ENCODE measurements at regions not wholly inside any gene's neighbourhood (a gene's known extent, or its start where the extent isn't known, plus 50 kb on each side); places are given as distances from the start of the nearest gene placed in this dataset.

DNA sequence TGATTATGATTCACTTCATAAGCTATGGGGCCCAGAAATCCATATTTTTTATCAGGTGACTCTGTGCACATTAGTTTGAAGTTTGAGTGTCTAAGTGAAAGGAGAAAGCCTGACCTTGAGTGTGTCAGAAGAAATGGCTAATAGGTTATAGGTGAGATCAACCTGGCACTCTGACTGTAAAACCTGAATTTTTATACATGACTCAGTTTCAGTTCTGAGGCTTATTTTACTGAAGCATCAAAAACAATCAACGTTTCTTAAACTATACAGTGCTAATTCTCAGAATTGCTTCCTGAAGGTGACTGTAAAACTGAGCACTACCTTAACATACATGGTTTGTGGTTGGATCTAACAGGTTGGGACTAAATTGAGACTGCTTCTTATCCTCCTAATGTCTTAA lies 159.4 kb upstream of the AHR start:
- no peak overlapping the region for H3K4me3 ChIP-seq (ENCODE audit: low read length)
- no peak for TF ChIP-seq CTCF (conservative IDR thresholded peaks at IDR 0.05; ENCODE audit: low read depth, low read length)

GRCh38 chr7:17140406-17140805 lies 158.0 kb upstream of the AHR start:
- TF ChIP-seq CTCF (conservative IDR thresholded peaks at IDR 0.05; ENCODE audit: low read depth, low read length), result no peak
- DNase-seq (ENCODE audit: low read depth), result no peak
- H3K4me3 ChIP-seq (ENCODE audit: low read length), result no peak overlapping the region

More for the DNA sequence above, 159.4 kb upstream of the AHR start:
- DNase-seq (ENCODE audit: low read depth), result no peak

DNA sequence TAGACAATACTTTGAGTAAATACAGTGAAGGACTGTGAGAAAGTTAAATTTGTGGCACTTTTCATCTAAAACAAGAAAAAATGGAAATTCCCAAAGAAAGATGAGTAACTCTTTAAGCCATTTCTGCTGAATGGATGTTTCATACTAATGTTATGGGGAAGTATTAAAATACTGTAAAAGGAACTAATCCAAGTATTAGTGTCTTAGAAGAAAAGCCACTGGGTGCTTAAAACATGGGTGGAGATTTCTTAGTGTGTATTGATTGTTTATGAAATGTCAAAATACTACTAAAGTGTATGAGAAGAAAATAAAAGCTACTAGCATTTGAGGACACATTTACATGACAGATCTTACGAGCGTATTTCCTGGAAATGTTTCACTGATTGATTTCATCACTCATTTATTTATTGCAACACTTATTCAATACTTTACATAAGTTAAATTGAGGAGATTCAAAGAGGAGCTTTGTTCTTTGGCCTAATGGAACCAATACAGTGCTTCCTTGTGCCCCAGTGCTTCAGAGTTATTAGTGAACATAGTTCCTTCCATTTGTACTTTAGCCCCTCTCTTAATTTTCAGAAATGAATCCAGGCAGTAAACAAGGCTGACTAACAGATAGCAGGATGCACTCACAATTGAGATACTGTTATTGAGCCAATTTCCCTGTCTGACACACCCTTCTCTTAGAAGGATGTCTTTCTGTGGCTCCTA lies 155.5 kb upstream of the AHR start:
- H3K4me3 ChIP-seq (ENCODE audit: low read length), result no peak overlapping the region
- TF ChIP-seq CTCF (conservative IDR thresholded peaks at IDR 0.05; ENCODE audit: low read depth, low read length), result no peak
- no peak for DNase-seq (ENCODE audit: low read depth)

- H3K4me3 ChIP-seq (ENCODE audit: low read length), result no peak overlapping the region
- TF ChIP-seq CTCF (conservative IDR thresholded peaks at IDR 0.05; ENCODE audit: low read depth, low read length), result no peak
- DNase-seq (ENCODE audit: low read depth), result no peak
Observed at GRCh38 chr7:17144322-17144721, 154.1 kb upstream of the AHR start.

DNA sequence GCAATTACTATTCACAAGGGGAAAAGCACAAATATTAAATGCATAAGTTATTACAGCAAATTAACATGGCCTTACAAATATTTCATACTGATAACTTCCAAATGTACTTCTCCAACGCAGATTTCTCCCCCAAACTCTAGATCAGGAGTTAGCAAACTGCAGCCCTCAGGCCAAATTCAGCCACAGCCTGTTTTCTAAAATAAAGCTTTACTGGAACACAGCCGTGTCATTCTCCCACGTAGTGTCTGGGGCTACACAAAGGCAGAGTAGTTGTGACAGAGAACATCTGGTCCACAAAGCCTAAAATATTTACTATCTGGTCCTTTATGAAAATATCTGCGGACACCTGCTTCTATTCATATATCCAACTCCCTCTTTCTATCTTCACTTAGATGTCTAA lies 151.8 kb upstream of the AHR start:
- no peak for DNase-seq (ENCODE audit: low read depth)
- TF ChIP-seq CTCF (conservative IDR thresholded peaks at IDR 0.05; ENCODE audit: low read depth, low read length), result no peak
- no peak overlapping the region for H3K4me3 ChIP-seq (ENCODE audit: low read length)

- no peak overlapping the region for H3K4me3 ChIP-seq (ENCODE audit: low read length)
- TF ChIP-seq CTCF (conservative IDR thresholded peaks at IDR 0.05; ENCODE audit: low read depth, low read length), result no peak
- DNase-seq (ENCODE audit: low read depth), result no peak
Observed at GRCh38 chr7:17147409-17147808, 151.0 kb upstream of the AHR start.

DNA sequence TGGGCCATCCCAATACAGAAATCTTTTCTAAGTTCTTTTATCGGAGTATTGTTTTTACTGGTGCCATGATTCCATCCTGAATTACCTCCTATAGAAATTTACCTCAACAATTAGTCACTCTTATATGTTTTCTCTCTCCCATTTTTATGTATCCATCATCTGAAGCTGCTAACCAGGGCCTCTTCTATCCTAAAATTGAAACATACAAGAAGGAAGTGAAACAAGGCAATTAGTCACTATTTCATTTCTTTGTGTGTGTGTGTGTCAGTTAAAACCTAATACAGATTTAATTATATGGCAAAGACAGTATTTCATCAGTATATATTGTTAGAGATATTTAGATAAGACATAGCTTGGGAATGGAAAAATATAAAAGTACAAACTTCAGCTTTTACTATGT lies 148.4 kb upstream of the AHR start:
- no peak overlapping the region for H3K4me3 ChIP-seq (ENCODE audit: low read length)
- DNase-seq (ENCODE audit: low read depth), result no peak
- TF ChIP-seq CTCF (conservative IDR thresholded peaks at IDR 0.05; ENCODE audit: low read depth, low read length), result no peak

Data from retinal pigment epithelial cell (primary cell).